ENCODE measurements at regions not wholly inside any gene's neighbourhood (a gene's known extent, or its start where the extent isn't known, plus 50 kb on each side); places are given as distances from the start of the nearest gene placed in this dataset.

- TF ChIP-seq, protein P1, sequence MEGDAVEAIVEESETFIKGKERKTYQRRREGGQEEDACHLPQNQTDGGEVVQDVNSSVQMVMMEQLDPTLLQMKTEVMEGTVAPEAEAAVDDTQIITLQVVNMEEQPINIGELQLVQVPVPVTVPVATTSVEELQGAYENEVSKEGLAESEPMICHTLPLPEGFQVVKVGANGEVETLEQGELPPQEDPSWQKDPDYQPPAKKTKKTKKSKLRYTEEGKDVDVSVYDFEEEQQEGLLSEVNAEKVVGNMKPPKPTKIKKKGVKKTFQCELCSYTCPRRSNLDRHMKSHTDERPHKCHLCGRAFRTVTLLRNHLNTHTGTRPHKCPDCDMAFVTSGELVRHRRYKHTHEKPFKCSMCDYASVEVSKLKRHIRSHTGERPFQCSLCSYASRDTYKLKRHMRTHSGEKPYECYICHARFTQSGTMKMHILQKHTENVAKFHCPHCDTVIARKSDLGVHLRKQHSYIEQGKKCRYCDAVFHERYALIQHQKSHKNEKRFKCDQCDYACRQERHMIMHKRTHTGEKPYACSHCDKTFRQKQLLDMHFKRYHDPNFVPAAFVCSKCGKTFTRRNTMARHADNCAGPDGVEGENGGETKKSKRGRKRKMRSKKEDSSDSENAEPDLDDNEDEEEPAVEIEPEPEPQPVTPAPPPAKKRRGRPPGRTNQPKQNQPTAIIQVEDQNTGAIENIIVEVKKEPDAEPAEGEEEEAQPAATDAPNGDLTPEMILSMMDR (IDR thresholded peaks at IDR 0.05; ENCODE audit: borderline replicate concordance, extremely low read depth, low read length, poor library complexity, severe bottlenecking) = no peak
- no peak for TF ChIP-seq EZH2 (IDR thresholded peaks at IDR 0.05; ENCODE audit: borderline replicate concordance, low read depth, low read length, severe bottlenecking)
These were observed 230.9 kb downstream of the AUH start for GRCh38 chr9:91130796-91131318.

All from DND-41 (cell line).